HEK293 (cell line): ENCODE measurements at regions not wholly inside any gene's neighbourhood (a gene's known extent, or its start where the extent isn't known, plus 50 kb on each side); places are given as distances from the start of the nearest gene placed in this dataset.

ENCODE experiments used
- KLF16 ChIP-seq: fragments of 450-650 bp; formaldehyde crosslinking; IDR thresholded peaks from 2 replicates; pipeline ENCODE4 v1.5.1; 2017; ENCODE audit warnings: missing biosample characterization, missing genetic modification characterization
- KLF9 ChIP-seq: fragments of 450-650 bp; formaldehyde crosslinking; IDR thresholded peaks from 2 replicates; pipeline ENCODE4 v1.5.1; 2016; ENCODE audit warnings: missing biosample characterization, missing genetic modification characterization, low read depth
- MEIS1 ChIP-seq: sonication (generic); formaldehyde crosslinking; IDR thresholded peaks from 2 replicates; pipeline ENCODE4 v1.8.1; 2022; ENCODE audit warnings: missing genetic modification reagents, mild to moderate bottlenecking, borderline replicate concordance
- ZBTB1 ChIP-seq: fragments of 450-650 bp; formaldehyde crosslinking; IDR thresholded peaks from 2 replicates; pipeline ENCODE4 v1.5.1; 2016; ENCODE audit warnings: missing biosample characterization, missing genetic modification characterization
- ZNF23 ChIP-seq: fragments of 450-650 bp; formaldehyde crosslinking; IDR thresholded peaks from 2 replicates; pipeline ENCODE4 v1.5.1; 2016; ENCODE audit warnings: missing biosample characterization, missing genetic modification characterization, borderline replicate concordance
- ZNF350 ChIP-seq: fragments of 450-650 bp; formaldehyde crosslinking; IDR thresholded peaks from 2 replicates; pipeline ENCODE4 v1.5.0; 2017; ENCODE audit warnings: missing biosample characterization, mild to moderate bottlenecking, missing genetic modification characterization
- ZNF473 ChIP-seq: fragments of 450-650 bp; formaldehyde crosslinking; IDR thresholded peaks from 2 replicates; pipeline ENCODE4 v1.5.1; 2017; ENCODE audit warnings: missing biosample characterization, missing genetic modification characterization
- ZNF558 ChIP-seq: fragments of 450-650 bp; formaldehyde crosslinking; IDR thresholded peaks from 2 replicates; pipeline ENCODE4 v1.5.1; 2016; ENCODE audit warnings: missing biosample characterization, missing genetic modification characterization
- ZNF658 ChIP-seq: fragments of 450-650 bp; formaldehyde crosslinking; IDR thresholded peaks from 2 replicates; pipeline ENCODE4; 2016; ENCODE audit warnings: missing biosample characterization, missing genetic modification characterization
- ZNF830 ChIP-seq: fragments of 450-650 bp; IDR thresholded peaks from 2 replicates; pipeline ENCODE4 v1.5.0; 2018; ENCODE audit warnings: missing biosample characterization, missing genetic modification characterization, low read depth, mild to moderate bottlenecking, moderate library complexity
- TF ChIP-seq, protein P1 (sequence below): fragments of 450-650 bp; formaldehyde crosslinking; IDR thresholded peaks from 2 replicates; pipeline ENCODE4 v1.5.1; 2016; ENCODE audit warnings: missing biosample characterization, missing genetic modification characterization
- TF ChIP-seq, protein P2 (sequence below): fragments of 450-650 bp; formaldehyde crosslinking; IDR thresholded peaks from 2 replicates; pipeline ENCODE4 v1.5.1; 2016; ENCODE audit warnings: missing biosample characterization, missing genetic modification characterization
- TF ChIP-seq, protein P3 (sequence below): fragments of 450-650 bp; formaldehyde crosslinking; IDR thresholded peaks from 2 replicates; pipeline ENCODE4 v1.5.1; 2017; ENCODE audit warnings: missing biosample characterization, mild to moderate bottlenecking, missing genetic modification characterization, moderate library complexity

DNA sequence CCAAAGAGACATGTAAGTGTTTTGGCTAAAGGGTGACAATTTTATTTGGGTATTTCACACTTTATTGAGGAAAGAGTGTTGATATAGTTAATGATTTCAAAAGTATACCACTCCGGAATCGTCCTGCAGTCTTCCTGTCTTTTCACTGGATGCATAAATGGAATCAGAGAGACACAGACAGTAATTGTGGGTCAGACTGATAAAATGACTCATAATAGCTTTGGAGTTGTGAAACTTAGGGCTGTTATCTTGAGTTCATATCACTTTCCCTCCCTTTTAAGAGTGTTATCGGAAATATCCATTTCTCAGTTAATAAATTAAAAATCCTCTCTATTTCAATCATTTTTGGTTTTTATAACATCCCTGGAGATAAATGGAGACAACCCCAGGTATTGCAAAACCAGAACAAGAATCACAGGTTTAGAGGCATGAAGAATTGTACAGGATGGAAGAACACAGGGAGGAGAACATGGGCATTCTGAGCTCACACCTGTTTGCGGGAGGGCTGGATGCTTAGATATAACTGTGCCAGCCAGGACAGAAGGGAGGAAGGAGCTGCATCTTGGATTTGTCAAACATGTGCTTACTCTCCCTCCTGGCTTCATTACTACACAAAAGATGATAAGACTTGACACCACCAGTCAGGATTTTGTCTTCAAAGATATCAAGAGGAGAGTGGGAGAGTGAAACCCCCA lies 185.4 kb downstream of the LMO4 start:
- no peak for TF ChIP-seq ZBTB1 (tag by site-specific recombination)
- TF ChIP-seq ZNF830 = no peak
- TF ChIP-seq, protein P1, sequence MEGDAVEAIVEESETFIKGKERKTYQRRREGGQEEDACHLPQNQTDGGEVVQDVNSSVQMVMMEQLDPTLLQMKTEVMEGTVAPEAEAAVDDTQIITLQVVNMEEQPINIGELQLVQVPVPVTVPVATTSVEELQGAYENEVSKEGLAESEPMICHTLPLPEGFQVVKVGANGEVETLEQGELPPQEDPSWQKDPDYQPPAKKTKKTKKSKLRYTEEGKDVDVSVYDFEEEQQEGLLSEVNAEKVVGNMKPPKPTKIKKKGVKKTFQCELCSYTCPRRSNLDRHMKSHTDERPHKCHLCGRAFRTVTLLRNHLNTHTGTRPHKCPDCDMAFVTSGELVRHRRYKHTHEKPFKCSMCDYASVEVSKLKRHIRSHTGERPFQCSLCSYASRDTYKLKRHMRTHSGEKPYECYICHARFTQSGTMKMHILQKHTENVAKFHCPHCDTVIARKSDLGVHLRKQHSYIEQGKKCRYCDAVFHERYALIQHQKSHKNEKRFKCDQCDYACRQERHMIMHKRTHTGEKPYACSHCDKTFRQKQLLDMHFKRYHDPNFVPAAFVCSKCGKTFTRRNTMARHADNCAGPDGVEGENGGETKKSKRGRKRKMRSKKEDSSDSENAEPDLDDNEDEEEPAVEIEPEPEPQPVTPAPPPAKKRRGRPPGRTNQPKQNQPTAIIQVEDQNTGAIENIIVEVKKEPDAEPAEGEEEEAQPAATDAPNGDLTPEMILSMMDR (tag by site-specific recombination) = no peak
- TF ChIP-seq ZNF658 (tag by site-specific recombination) = no peak
- no peak for TF ChIP-seq ZNF558 (tag by site-specific recombination)
- no peak for TF ChIP-seq ZNF473 (tag by site-specific recombination)
- no peak for TF ChIP-seq KLF16
- TF ChIP-seq MEIS1 (CRISPR knock-in tag) = no peak
- TF ChIP-seq, protein P2, sequence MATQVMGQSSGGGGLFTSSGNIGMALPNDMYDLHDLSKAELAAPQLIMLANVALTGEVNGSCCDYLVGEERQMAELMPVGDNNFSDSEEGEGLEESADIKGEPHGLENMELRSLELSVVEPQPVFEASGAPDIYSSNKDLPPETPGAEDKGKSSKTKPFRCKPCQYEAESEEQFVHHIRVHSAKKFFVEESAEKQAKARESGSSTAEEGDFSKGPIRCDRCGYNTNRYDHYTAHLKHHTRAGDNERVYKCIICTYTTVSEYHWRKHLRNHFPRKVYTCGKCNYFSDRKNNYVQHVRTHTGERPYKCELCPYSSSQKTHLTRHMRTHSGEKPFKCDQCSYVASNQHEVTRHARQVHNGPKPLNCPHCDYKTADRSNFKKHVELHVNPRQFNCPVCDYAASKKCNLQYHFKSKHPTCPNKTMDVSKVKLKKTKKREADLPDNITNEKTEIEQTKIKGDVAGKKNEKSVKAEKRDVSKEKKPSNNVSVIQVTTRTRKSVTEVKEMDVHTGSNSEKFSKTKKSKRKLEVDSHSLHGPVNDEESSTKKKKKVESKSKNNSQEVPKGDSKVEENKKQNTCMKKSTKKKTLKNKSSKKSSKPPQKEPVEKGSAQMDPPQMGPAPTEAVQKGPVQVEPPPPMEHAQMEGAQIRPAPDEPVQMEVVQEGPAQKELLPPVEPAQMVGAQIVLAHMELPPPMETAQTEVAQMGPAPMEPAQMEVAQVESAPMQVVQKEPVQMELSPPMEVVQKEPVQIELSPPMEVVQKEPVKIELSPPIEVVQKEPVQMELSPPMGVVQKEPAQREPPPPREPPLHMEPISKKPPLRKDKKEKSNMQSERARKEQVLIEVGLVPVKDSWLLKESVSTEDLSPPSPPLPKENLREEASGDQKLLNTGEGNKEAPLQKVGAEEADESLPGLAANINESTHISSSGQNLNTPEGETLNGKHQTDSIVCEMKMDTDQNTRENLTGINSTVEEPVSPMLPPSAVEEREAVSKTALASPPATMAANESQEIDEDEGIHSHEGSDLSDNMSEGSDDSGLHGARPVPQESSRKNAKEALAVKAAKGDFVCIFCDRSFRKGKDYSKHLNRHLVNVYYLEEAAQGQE = no peak
- no peak for TF ChIP-seq ZNF23
- TF ChIP-seq, protein P3, sequence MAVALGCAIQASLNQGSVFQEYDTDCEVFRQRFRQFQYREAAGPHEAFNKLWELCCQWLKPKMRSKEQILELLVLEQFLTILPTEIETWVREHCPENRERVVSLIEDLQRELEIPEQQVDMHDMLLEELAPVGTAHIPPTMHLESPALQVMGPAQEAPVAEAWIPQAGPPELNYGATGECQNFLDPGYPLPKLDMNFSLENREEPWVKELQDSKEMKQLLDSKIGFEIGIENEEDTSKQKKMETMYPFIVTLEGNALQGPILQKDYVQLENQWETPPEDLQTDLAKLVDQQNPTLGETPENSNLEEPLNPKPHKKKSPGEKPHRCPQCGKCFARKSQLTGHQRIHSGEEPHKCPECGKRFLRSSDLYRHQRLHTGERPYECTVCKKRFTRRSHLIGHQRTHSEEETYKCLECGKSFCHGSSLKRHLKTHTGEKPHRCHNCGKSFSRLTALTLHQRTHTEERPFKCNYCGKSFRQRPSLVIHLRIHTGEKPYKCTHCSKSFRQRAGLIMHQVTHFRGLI (tag by site-specific recombination) = no peak
- TF ChIP-seq ZNF350 (tag by site-specific recombination) = no peak
- TF ChIP-seq KLF9 (tag by site-specific recombination) = no peak
